HG02642 (cell line): ENCODE measurements at regions not wholly inside any gene's neighbourhood (a gene's known extent, or its start where the extent isn't known, plus 50 kb on each side); places are given as distances from the start of the nearest gene placed in this dataset.

Experiments
- ATAC-seq: cut with Tn5 transposase; IDR thresholded peaks from one replicate; pipeline ENCODE4 v1.9.1; 2021; ENCODE audit warnings: mild to moderate bottlenecking; ENCODE audit not compliant: unreplicated experiment, poor library complexity

DNA sequence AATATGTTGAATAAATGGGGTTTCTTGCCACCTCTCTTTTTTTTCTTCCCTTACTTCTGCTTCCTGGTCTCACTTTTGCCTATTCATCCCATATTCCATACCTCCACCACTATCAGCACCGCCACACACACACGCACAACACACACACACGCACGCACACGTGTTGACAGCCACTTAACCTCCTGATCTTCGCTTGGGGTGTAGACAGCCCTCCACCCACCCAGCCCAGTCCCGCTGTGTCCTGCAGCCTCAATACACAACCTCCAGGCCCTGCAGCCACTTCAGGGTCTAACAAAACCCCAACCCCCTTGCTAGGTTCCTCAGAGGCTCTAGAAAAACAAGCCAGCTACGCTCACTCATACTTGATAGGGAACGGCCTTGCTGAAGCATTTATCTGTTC lies 72.3 kb downstream of the LINC00237 start:
- ATAC-seq: no peak

DNA sequence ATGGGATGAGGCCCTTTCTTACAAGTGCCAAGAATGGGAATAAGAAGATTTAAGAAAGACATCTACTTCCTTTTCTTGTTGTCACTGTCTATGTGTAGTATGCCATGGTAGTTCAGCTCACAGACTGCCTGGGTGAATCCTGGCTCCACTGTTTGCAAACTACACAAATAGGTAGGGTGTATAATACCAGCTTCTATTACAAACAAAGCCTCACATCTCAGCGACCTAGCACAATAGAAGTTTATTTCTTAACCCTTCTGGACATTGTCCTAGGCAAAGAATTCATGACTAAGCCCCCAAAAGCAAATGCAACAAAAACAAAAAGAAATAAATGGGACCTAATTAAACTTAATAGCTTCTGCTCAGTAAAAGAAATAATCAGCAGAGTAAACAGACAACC lies 74.5 kb downstream of the LINC00237 start:
- ATAC-seq: no peak

DNA sequence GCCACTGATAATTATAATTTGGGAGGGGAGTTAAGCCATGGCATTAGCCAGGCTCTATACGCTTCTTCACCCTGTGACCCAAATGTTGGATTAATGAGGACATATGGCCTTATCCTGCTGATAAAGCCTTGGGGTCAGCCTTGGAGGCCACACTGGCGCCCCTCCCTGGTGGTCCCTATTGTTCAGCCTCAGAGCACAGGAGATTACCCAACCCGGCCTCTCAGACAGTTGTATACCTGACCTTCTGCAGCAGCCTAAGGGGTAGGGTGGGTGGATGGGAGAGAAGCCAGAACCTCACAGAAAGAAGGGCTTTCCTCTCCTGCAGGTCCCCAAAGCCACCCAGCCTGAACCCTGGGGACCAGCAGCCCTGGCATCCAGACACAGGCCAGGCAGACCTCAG lies 76.8 kb downstream of the LINC00237 start:
- ATAC-seq: no peak

DNA sequence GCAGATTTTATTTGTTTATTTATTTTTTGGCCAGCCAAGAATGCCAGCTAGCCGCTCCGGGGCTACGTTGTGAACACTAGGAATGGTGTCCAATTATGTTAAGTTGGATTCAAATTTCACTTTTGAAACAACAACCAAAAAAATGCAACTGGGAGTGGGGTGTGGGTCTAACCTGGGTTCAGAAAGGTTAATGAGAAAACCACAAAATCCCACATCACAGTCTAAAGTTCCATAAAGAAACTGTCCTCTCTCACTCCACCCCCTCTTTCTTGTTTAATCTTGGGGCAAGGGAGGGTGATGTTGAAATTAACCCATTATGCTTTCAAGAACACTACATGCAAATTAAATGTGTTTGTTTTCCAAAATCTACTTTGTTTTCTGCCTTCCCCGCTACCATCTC lies 77.2 kb downstream of the LINC00237 start:
- ATAC-seq: no peak

DNA sequence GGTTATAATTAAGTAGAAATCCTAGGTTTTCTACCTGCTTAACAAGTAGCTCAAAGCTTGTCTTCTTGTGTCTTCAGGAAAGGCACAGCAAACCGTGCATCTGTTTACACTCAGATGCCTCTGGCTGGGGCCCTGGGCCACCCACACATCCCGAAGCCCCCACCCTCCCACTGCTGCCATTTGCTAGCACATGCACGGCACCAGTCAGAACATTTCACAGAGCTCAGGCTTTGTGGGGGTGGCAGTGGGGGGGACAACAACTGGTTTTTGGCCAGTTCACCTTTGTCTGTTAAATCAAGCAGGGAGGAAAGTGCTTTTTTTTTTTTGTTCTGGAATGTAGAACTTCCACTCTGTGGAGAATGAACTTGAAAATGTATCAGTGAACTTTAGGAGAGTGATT lies 77.7 kb downstream of the LINC00237 start:
- no peak for ATAC-seq

DNA sequence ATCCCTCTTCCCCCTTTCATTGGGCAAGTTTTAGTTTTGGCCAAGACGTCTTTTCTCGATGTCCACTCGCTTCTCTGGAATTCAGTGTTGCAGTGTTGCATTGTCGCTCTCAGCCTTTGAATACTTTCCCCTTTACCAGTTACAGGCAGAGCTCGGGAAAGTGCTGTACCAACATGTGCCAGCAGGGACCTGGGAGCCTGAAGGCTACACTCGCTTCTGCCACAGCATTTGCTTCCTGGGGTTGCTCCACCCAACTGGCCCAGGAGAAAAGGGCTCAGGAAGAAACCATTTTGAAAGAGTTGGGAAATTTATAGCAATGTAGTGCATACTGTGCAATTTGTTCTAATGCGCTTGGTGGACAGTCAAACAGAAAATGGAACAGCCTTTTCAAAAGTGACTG lies 78.6 kb downstream of the LINC00237 start:
- ATAC-seq: no peak

DNA sequence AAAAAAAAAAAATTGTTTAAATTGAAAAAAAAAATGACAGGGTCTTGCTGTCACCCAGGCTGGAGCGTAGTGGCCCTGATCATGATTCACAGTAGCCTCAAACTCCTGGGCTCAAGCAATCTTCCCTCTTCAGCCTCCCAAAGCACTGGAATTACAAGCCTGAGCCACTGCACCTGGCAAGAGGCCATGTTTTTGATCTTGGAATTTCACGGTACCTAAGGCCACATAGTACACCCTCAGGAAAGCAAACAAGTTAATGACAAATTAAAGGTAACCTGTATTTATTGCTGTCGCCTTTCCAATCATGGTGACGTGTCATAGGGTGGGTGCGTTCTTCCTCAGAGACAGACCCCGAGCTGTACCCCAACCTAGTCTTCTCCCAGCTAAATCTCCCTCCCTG lies 79.2 kb downstream of the LINC00237 start:
- no peak for ATAC-seq

DNA sequence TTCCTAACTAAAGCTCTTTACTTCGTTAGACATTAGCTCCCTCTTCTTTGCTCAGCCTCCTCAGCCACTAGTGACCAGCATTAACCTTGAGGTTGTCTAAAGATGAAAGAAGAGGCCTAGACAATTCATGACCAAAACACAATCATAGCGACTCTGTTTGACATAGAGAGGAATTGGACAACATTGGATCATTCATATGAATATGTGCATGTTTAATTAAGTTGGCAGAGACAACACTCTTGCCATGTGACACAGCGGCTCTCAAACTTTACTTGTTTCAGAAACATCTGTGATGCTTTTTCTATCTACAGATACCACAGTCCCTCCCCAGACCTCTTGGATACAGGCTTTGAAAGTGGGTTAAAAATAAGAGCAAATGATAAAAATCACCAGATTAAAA lies 81.7 kb downstream of the LINC00237 start:
- ATAC-seq: no peak

DNA sequence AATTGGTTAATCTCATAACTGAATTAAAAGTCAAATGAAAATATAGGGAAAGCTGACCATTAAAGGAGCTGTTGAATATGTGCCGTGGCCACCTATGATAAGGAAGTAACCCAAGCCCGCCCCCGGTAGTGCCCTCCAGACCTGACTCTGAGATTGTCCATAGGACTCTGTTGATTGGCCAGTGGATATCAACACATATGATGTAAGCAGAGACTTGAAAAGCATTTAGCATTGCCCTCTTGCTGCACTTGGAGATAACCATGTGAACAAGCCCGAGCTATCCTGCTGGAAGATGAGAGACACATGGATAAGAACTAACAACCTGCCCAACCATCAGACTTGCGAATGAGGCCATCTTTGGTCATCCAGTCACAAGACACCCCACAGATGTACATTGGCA lies 83.2 kb downstream of the LINC00237 start:
- ATAC-seq: no peak

DNA sequence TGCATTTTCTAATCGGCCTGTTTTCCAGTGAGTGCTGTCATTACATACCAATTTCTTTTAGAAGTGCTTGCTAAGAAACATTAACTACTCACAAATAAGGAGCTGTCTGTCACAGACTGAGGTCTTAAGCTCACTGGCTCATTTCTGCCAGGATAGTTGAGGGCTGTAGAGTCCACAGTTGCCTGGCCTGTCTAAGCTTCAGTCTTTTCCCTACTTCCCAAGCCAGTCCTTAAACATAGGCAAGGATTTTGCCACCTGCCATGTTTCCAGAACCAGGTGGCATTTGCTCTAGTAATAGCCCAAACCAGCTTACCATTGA lies 84.7 kb downstream of the LINC00237 start:
- ATAC-seq: no peak

DNA sequence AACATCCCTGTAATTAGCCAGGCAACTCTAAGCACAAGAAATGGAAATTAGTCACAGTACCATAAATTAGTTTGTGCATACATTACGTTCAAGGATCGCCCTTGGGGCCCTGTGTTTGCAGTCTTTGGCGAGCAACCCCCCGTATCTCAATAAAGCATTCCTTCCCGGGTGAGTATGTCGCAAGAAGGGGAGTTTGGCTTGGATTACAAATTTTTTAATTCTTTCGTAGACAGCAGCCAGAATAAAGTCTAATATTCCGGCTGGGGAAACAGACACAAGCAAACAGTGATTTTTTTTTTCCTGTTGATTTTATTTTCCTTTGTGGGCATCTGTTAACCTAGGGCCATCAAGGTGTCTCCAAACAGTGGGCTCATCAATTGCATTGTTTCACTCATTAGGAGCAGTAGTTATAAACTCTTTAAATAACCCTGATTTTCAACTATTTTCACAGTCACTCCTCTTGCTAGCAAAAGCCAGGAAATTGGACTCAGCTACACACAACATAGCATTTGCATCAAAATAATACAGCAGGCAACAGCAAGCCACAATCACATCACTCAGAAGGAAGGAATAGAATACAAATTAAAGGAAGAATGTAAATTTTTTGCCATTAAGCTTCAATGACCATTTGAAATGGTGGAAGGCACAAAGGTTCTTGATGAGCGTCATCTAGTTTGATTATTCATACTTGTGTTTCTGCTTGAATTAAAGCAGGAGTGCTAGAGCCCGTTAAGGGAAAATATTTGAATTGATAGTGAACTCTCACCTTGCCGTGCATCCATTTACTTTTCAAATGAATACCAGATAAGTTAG lies 85.3 kb downstream of the LINC00237 start:
- no peak for ATAC-seq

DNA sequence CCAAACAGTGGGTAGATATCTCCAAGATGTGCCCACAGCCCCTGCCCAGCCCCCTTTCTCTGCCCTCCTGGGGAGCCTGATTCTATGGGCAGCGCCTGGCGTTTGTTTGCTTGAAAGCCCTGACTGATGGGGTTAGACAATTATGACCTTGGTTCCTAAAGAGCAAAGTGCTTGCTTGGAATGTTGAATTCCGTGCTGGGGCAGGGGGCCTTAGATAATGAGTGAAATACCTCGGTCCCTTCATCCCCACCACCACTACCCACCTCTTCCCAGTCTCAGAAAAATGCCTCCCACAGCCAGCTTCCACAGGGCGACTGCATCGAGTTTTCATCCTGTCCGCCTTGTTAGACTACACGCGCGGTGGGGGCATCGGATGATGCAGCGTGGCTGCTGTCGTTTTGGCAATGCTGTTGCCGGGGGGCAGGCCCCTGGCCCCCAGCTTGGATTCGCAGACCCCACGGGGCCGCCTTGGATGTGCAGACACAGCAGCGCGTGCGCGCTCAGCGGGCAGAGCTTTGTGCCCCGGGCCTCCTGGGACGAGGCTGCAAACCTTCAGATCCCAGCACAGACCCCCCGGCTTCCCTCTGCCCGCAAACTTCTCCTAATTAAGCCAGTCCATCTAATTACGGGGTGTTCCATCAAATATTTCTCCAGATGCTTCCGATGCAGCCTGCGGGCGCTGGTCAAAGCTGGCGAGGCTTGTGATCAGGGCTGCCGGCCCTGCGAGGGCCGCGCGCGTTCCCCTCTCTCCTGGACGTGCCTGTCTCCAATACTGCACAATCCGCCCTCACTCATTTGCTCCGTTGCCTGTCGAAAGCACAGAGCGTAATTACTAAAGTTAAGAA lies 86.1 kb downstream of the LINC00237 start:
- ATAC-seq: no peak

DNA sequence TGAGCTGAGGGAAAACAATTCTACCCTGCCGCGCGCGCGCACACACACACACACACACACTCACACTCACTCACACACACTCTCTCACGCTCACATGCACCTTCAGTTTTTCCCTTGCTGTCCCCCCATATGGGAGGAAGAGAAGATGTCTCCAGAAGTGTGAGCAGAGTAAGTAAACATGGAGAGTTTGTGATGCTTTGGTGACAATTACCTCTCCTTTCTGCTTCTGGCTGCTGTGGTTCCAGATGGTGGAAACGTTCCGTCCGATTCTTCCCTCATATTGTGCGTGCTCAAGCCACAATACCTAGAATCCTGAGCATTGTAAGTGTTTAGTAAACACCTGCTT lies 86.7 kb downstream of the LINC00237 start:
- no peak for ATAC-seq

DNA sequence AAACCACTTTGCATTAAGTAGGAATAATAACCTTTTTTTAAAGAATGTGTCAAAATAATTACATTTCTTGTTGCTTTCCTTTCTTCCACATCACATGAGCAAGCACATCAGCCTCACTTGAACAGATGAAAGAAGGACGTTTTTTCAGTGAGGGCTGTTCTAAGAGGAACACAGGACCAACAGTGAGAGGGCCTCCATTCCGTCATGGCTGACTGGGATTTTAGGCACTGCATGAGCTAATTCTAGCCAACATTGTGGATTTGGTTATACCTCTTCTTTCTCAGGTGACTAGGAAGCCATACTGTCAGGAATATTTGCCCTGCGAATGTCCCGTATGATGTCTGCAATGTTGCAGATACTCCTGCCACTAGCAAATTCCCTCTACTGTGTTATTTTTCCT lies 87.6 kb downstream of the LINC00237 start:
- ATAC-seq: no peak

DNA sequence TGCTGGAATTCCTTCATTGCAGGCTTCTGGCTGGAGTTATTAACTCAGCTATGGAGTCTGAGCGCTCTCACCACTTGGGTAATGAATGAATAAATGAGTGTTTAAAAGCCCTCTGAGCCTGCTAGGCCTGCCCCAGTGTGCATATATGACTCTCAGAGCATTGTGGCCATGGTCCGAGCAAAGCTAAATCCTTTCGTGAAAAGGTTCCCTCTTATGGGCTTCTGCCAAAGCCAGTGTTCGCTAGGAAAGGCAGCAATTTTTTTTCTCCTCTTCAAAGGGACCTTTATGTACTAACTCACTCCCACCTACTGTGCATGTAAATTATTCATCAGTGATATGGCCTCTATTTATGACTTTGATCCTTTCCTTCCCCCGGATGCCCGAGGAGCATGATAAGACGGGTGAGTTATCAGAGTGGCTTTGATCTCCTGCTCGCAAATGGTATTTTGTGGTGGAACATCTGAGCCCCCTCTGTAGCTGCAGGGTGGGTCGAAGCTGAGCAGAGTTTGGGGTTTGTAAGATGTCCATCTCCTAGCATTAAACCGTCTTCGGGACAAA lies 88.6 kb downstream of the LINC00237 start:
- ATAC-seq: no peak

DNA sequence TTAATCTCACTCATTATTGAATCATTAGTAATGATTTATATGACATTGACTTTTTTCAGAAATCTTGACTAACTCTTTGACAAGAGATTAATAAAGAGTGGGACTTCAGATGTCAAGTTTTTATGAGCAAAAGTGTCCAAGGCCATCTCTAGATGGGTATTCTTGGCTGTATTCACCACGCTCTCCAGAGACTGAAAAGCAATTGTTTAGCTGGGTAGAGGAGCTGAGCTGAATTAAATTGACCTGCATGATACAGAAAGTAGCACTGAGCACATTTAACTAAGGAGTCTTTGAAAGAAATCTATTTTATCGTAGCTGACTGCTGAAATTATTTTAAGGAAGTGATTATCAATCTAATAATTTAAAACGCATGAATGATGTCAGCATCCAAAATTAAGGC lies 89.4 kb downstream of the LINC00237 start:
- no peak for ATAC-seq

DNA sequence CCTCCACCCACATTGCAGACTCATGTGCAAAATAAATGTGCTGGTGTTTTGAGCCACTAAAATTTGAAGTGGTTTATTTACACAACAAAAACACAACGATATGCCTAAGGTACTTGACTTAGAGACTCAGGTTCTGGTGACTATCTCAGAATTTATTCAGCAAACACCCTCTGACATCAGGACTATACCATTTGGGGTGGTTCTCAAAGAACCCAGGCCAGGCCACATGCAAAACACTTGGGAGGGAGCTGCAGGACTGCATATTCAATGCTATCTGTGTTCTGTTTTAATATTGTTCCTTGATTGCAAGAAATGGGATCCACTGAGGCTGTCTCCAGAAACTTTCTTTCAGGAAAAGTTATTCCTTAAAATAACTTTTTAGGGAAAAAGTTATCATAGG lies 91.6 kb downstream of the LINC00237 start:
- ATAC-seq: no peak

DNA sequence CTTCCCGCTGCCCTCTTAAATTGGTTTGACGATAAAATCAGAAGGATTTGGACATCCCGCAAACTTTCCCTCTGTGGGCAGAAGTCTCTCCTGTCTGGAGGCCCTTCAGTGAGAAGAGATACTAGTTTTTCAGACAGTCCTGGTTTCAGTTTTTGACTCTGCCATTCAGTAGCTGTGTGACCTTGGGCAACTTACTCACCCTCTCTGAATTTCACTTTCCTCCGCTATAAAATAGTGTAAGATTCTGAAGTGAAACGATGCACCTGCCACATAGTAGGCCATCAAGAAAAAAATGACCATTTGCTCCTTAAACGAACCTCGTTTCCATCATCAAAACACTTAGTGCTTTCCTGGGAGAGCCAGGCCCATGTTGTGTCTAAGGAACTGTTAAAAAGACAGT lies 97.2 kb downstream of the LINC00237 start:
- ATAC-seq: no peak

DNA sequence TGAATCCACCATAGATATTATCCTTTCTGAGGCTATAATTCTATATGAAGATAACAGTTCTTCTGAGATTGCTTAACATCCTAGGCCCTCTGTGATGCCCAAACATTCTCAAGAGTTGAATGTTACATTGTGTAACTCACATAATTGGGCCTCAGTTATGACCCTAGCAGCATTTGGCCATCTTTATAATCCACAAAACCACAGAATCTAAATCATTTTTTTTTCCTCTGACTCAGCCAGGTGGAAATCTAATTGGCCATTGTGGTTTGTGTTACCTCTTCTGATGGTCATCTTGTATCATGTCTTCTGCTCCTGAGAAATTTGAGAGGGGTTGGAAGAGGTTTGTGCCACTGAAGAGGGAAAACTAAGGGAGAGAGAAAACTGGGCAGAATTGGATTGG lies 99.5 kb downstream of the LINC00237 start:
- ATAC-seq: no peak

DNA sequence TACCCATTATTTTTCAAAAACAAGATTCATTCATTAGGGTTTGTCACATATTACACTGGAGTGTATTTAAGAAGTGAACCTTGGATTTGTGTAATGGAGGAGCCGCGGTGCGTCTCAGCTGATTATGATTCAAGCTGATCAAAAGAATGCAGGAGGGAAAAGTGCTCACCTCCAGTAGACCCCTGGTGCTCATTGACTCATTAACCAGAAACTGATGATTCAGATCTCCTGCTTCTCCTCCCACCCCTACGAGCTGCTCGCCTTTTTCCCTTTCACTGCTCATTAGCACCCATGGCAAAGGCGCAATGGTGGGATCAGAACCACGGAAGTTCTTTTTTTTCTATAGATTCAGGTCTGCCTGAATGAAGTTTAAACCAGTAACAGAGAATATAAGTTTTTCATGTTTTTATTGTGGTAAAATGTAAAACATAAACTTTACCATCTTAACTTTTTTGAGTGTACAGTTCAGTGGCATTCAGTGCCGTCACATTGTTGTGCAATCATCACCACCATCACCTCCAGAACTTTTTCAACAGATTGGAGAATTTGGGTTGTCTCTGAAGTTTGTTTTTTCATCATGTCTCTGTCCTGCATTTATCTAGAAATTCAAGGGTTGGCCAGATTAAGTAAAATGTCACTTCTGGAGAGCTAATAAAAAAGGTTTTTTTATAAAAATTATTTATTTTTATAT lies 101.6 kb downstream of the LINC00237 start:
- ATAC-seq: no peak

DNA sequence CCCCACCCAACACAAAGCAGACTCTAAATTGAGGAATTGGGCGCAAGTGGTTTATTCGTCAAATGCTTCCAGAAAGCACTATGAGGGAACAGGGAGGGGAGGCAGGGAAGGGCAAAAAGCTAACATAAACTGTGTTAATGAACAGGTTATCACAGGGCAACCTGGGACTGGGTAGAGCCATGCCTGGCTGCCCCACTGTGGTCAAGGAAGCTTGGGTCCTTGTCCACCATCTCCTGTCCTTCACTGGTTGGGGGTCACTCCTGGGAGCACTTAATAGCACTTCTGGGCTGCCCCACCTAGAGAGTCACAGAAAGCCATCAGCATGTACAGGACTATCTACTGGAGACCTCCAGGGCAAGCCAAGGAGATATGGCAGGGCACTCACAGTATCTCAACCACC lies 102.3 kb downstream of the LINC00237 start:
- no peak for ATAC-seq
